HG02973 (cell line): ENCODE measurements at regions not wholly inside any gene's neighbourhood (a gene's known extent, or its start where the extent isn't known, plus 50 kb on each side); places are given as distances from the start of the nearest gene placed in this dataset.
"Not testable (repeated sequence)": the region's sequence is repeated elsewhere in the genome, so short reads cannot be mapped to it uniquely, and the experiment has no call there.

Source experiments
- ATAC-seq: cut with Tn5 transposase; IDR thresholded peaks from one replicate; pipeline ENCODE4 v1.9.1; 2021; ENCODE audit warnings: moderate library complexity; ENCODE audit not compliant: unreplicated experiment

GRCh38 chr1:193916452-193916851 lies 730.0 kb upstream of the B3GALT2 start:
- ATAC-seq: no peak

- ATAC-seq: no peak
Observed at GRCh38 chr1:193914871-193915270, 728.5 kb upstream of the B3GALT2 start.

- no peak for ATAC-seq
Observed at GRCh38 chr1:193909406-193910082, 723.1 kb upstream of the B3GALT2 start.

- no peak for ATAC-seq
Observed at GRCh38 chr1:193905288-193906085, 719.1 kb upstream of the B3GALT2 start.

- no peak for ATAC-seq
Observed at GRCh38 chr1:193891788-193892187, 705.4 kb upstream of the B3GALT2 start.

- ATAC-seq: no peak
Observed at GRCh38 chr1:193890935-193891334, 704.5 kb upstream of the B3GALT2 start.

- ATAC-seq: no peak
Observed at GRCh38 chr1:193884848-193885558, 698.6 kb upstream of the B3GALT2 start.

GRCh38 chr1:193877920-193878319 lies 691.5 kb upstream of the B3GALT2 start:
- not testable (repeated sequence) for ATAC-seq

GRCh38 chr1:193868425-193868824 lies 682.0 kb upstream of the B3GALT2 start:
- no peak for ATAC-seq

- ATAC-seq: no peak
Observed at GRCh38 chr1:193856261-193856660, 669.8 kb upstream of the B3GALT2 start.

GRCh38 chr1:193850745-193851144 lies 664.3 kb upstream of the B3GALT2 start:
- ATAC-seq: no peak

GRCh38 chr1:193846876-193847604 lies 660.6 kb upstream of the B3GALT2 start:
- ATAC-seq: no peak

GRCh38 chr1:193846411-193846810 lies 660.0 kb upstream of the B3GALT2 start:
- no peak for ATAC-seq

- no peak for ATAC-seq
Observed at GRCh38 chr1:193841857-193842256, 655.4 kb upstream of the B3GALT2 start.

- ATAC-seq: no peak
Observed at GRCh38 chr1:193831465-193831864, 645.1 kb upstream of the B3GALT2 start.

- no peak for ATAC-seq
Observed at GRCh38 chr1:193827516-193827915, 641.1 kb upstream of the B3GALT2 start.

- ATAC-seq: no peak
Observed at GRCh38 chr1:193819376-193819775, 633.0 kb upstream of the B3GALT2 start.

- no peak for ATAC-seq
Observed at GRCh38 chr1:193807208-193807607, 620.8 kb upstream of the B3GALT2 start.

GRCh38 chr1:193806079-193807048 lies 620.0 kb upstream of the B3GALT2 start:
- ATAC-seq: no peak
